ENCODE measurements at regions not wholly inside any gene's neighbourhood (a gene's known extent, or its start where the extent isn't known, plus 50 kb on each side); places are given as distances from the start of the nearest gene placed in this dataset.

DNA sequence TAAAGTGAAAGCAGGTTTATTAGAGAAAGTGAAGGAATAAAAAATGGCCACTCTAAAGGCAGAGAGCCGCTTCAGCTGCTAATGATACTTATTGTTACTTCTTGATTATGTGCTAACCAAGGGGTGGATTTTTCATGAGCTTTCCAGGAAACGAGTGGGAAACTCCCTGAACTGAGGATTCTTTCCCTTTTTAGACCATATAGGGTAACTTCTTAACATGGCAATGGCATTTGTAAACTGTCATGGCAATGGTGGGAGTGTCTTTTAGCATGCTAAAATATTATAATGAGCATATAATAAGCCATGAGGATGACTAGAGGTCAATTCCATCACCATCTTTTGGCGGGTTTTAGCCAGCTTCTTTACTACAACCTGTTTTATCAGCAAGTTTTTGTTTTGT, 890.0 kb downstream of the UQCRFS1 start:
- no peak overlapping the region for H3K4me3 ChIP-seq (ENCODE audit: low read depth, low read length)
- TF ChIP-seq MYC (IDR thresholded peaks at IDR 0.05; ENCODE audit: low read depth, low read length) (no peak), POLR2A (IDR thresholded peaks at IDR 0.05; ENCODE audit: extremely low read depth, insufficient read length) (no peak), MAX (IDR thresholded peaks at IDR 0.05; ENCODE audit: low read depth, low read length) (no peak)
- TF ChIP-seq, protein P1, sequence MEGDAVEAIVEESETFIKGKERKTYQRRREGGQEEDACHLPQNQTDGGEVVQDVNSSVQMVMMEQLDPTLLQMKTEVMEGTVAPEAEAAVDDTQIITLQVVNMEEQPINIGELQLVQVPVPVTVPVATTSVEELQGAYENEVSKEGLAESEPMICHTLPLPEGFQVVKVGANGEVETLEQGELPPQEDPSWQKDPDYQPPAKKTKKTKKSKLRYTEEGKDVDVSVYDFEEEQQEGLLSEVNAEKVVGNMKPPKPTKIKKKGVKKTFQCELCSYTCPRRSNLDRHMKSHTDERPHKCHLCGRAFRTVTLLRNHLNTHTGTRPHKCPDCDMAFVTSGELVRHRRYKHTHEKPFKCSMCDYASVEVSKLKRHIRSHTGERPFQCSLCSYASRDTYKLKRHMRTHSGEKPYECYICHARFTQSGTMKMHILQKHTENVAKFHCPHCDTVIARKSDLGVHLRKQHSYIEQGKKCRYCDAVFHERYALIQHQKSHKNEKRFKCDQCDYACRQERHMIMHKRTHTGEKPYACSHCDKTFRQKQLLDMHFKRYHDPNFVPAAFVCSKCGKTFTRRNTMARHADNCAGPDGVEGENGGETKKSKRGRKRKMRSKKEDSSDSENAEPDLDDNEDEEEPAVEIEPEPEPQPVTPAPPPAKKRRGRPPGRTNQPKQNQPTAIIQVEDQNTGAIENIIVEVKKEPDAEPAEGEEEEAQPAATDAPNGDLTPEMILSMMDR (IDR thresholded peaks at IDR 0.05; ENCODE audit: low read depth, low read length) = no peak
- DNase-seq (ENCODE audit: low read depth) = no peak

DNA sequence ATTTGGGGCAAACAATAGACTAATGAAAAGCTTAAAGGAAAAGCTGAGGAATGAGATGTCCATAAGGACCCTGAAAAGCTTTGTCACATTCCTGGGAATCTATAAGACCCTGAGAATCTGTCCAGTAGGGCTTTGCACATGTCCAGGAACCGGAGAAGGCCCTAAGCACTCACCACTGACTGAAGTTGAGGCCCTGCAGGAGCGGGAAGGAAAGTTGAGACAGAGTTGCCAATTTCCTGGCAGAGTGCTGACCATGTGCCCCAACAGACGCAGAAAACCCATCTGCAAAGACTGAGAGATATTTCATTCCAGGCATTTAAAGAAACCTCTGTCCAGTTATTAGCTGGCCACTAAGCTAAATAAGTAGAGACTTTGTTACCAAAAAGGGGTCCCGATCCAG, 890.5 kb downstream of the UQCRFS1 start:
- no peak for TF ChIP-seq MYC (IDR thresholded peaks at IDR 0.05; ENCODE audit: low read depth, low read length)
- no peak for TF ChIP-seq MAX (IDR thresholded peaks at IDR 0.05; ENCODE audit: low read depth, low read length)
- TF ChIP-seq, protein P1 (IDR thresholded peaks at IDR 0.05; ENCODE audit: low read depth, low read length) = no peak
- no peak for TF ChIP-seq POLR2A (IDR thresholded peaks at IDR 0.05; ENCODE audit: extremely low read depth, insufficient read length)
- no peak for DNase-seq (ENCODE audit: low read depth)
- no peak overlapping the region for H3K4me3 ChIP-seq (ENCODE audit: low read depth, low read length)

GRCh38 chr19:28319918-28320317, 893.0 kb downstream of the UQCRFS1 start:
- DNase-seq (ENCODE audit: low read depth) = no peak
- TF ChIP-seq POLR2A (IDR thresholded peaks at IDR 0.05; ENCODE audit: extremely low read depth, insufficient read length) (no peak), MAX (IDR thresholded peaks at IDR 0.05; ENCODE audit: low read depth, low read length) (no peak), MYC (IDR thresholded peaks at IDR 0.05; ENCODE audit: low read depth, low read length) (no peak)
- TF ChIP-seq, protein P1 (IDR thresholded peaks at IDR 0.05; ENCODE audit: low read depth, low read length) = no peak
- H3K4me3 ChIP-seq (ENCODE audit: low read depth, low read length) = no peak overlapping the region

GRCh38 chr19:28319227-28319626, 893.7 kb downstream of the UQCRFS1 start:
- H3K4me3 ChIP-seq (ENCODE audit: low read depth, low read length) = no peak overlapping the region
- TF ChIP-seq MAX (IDR thresholded peaks at IDR 0.05; ENCODE audit: low read depth, low read length) (no peak), POLR2A (IDR thresholded peaks at IDR 0.05; ENCODE audit: extremely low read depth, insufficient read length) (no peak), MYC (IDR thresholded peaks at IDR 0.05; ENCODE audit: low read depth, low read length) (no peak)
- TF ChIP-seq, protein P1 (IDR thresholded peaks at IDR 0.05; ENCODE audit: low read depth, low read length) = no peak
- no peak for DNase-seq (ENCODE audit: low read depth)

DNA sequence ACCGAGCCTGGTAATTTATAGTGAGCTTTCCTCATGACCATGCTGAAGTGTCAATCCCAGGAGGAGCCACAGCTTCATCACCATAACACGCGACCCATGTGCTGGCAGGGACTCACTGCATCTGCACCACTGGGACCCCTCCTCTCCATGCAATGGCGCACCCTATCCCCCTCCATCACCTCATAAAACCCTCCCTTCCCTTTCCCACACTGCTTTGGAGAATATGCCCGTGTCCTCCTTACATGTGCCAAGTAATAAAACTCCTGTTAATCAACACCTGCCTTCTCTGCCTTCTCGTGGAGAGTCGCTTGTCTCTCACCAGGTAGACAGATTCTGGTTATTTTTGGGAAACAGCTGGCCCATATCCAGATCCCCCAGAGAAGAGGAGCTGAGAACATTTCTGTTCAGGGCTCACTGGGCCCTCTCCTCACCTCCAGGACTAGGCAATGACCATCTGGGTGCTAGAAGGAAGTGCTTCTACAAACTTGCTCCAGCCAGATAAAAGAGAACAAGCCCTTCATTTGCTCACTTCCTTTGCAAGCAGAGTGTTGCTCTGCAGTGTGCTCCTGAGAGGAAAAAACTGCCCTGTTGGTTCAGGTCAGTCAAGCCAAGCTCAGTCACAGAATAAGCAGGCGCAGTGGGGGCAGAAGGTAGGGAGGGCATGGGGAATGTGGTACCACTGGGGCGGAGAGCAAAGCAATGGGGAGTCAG, 894.3 kb downstream of the UQCRFS1 start:
- TF ChIP-seq POLR2A (IDR thresholded peaks at IDR 0.05; ENCODE audit: extremely low read depth, insufficient read length) = no peak
- TF ChIP-seq MYC (IDR thresholded peaks at IDR 0.05; ENCODE audit: low read depth, low read length) = no peak
- TF ChIP-seq MAX (IDR thresholded peaks at IDR 0.05; ENCODE audit: low read depth, low read length) = no peak
- TF ChIP-seq, protein P1 (IDR thresholded peaks at IDR 0.05; ENCODE audit: low read depth, low read length) = no peak
- no peak overlapping the region for H3K4me3 ChIP-seq (ENCODE audit: low read depth, low read length)

More for the DNA sequence above, 894.3 kb downstream of the UQCRFS1 start:
- no peak for DNase-seq (ENCODE audit: low read depth)
